Activated CD4-positive, alpha-beta T cell treated with anti-CD3 and anti-CD28 coated beads, Interleukin-2, amount 10 ng/mL, durations not matched to agents 7 days and 5 days (primary cell): ENCODE measurements at regions not wholly inside any gene's neighbourhood (a gene's known extent, or its start where the extent isn't known, plus 50 kb on each side); places are given as distances from the start of the nearest gene placed in this dataset.

Source experiments
- CTCF ChIA-PET: fragments of 350-600 bp; sonication (Branson Sonifier 250); formaldehyde crosslinking; loops from one replicate; lab custom pipeline; 2021; ENCODE audit warnings: antibody characterized with exemption; lab: Charles Lee
- POLR2A ChIA-PET: fragments of 350-600 bp; sonication (Branson Sonifier 250); formaldehyde crosslinking; loops from one replicate; lab custom pipeline; 2021; ENCODE audit warnings: antibody characterized with exemption; lab: Charles Lee
- DNase-seq: peaks from one replicate; pipeline ENCODE4 v3.0.0-alpha.2; 2020
- H3K27ac Mint-ChIP-seq: one replicate; pipeline ENCODE4 v1.8.0; 2021; ENCODE audit warnings: mild to moderate bottlenecking, moderate library complexity, mixed read lengths
- H3K27me3 Mint-ChIP-seq: one replicate; pipeline ENCODE4 v1.8.0; 2021; ENCODE audit warnings: mixed read lengths
- H3K36me3 Mint-ChIP-seq: one replicate; pipeline ENCODE4 v1.8.0; 2021; ENCODE audit warnings: low read depth, mixed read lengths
- H3K4me1 Mint-ChIP-seq: one replicate; pipeline ENCODE4 v1.8.0; 2021; ENCODE audit warnings: mixed read lengths
- H3K4me3 Mint-ChIP-seq: one replicate; pipeline ENCODE4 v1.8.0; 2021; ENCODE audit warnings: mild to moderate bottlenecking, moderate library complexity, mixed read lengths
- H3K9me3 Mint-ChIP-seq: one replicate; pipeline ENCODE4 v1.8.0; 2021; ENCODE audit warnings: mixed read lengths

DNA sequence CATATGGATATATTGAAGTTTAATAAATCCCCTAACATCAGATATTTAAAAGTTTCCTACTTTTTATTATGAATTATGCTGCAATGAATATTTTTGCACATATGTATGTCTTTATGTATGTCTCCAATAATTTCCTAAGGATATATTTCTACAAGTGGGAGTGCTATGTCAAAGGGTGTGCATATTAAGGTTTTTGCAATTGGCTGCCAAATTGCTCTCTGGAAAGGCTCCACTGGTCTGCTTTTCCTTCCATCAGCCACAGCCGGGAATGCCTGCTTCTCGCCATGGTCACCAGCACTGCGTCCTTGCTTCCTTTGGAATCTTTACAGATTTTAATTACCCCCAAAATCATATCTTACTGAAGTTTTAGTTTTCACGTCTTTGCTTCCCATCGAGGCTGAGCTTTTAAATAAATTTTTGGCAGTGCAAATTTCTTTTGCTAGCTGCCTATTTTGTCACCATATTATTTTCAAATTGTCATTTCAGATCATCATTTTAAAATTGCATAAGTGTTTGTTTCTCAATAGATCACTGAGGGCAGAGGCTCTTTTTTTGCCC is 221.7 kb downstream of the SNX19 start:
- no peak for DNase-seq
- no peaks in the 10 kb centered on the region for H3K9me3 Mint-ChIP-seq
- no peak overlapping the region for H3K4me3 Mint-ChIP-seq

DNA sequence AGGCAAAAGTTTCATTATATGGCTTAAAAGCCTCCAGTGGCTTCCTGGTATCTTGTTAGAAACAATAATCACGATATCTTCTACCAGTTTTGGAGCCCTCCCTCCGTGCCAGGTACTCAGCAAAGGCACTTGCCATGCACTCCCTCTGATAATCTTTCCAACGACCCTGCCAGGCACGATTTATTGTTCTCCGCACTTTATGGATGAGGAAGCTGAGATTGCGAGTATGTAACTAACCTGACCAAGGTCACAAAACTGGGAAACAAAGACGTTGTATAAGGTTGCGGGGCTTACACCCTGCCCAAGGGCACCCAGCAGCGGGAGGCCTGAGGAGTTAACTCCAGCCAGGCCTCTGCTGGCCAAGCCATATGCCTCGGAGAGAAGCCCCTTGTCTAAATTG is 218.1 kb downstream of the SNX19 start:
- Mint-ChIP-seq H3K36me3 (no peaks in the 10 kb centered on the region), H3K27ac (no peak overlapping the region), H3K4me1 (no peaks in the 10 kb centered on the region), H3K4me3 (no peak overlapping the region), H3K27me3 (no peaks in the 10 kb centered on the region), H3K9me3 (no peaks in the 10 kb centered on the region)
- ChIA-PET POLR2A (no interaction called here), CTCF (no interaction called here)
- no peak for DNase-seq

More for the DNA sequence above, 221.7 kb downstream of the SNX19 start:
- Mint-ChIP-seq H3K4me1 (no peaks in the 10 kb centered on the region), H3K27ac (no peak overlapping the region), H3K36me3 (no peaks in the 10 kb centered on the region), H3K27me3 (no peaks in the 10 kb centered on the region)
- ChIA-PET POLR2A (no interaction called here), CTCF (no interaction called here)

DNA sequence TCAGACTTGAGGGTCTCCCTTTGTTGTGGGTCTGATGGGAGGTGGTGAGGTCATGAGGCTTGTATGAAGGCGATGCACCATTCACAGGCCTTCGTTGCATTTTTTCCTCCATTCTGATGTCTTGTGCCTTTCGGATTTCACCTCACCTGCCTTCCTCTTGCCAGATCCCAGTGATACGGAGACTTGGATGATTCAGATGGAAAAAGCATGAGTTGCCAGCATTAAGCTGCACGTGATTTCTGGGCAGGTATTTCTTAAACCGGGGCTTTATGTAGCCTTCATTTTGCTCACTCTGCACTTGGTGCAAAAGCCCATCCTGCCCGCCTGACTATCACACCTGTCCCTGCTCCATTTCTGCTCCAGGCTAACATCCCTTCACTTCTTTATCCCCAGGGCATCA is 216.7 kb downstream of the SNX19 start:
- CTCF ChIA-PET, result no interaction called here
- DNase-seq, result no peak
- POLR2A ChIA-PET, result no interaction called here
- Mint-ChIP-seq H3K4me3 (no peak overlapping the region), H3K36me3 (no peaks in the 10 kb centered on the region), H3K9me3 (no peaks in the 10 kb centered on the region), H3K4me1 (no peaks in the 10 kb centered on the region), H3K27ac (no peak overlapping the region), H3K27me3 (no peaks in the 10 kb centered on the region)

DNA sequence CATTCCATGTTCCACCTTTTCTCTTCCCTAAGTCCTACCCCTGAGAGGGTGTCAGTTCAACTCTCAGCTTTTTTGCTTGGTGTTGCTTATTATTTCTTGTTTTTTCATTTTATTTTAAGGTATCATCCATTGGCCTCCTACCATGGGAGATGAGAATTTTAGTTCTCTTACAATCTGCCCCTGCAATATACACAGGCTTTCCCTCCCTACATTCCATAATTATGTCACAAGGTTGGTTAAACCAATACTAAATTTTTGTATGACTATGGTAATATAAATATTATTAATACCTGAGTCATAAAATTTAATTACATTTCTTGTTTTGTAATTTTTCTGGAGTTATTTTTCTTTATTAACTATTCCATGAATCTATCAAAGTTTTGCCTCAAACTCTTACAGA is 216.2 kb downstream of the SNX19 start:
- Mint-ChIP-seq H3K4me3 (no peak overlapping the region), H3K9me3 (no peaks in the 10 kb centered on the region), H3K27me3 (no peaks in the 10 kb centered on the region), H3K4me1 (no peaks in the 10 kb centered on the region), H3K27ac (no peak overlapping the region), H3K36me3 (no peaks in the 10 kb centered on the region)
- ChIA-PET CTCF (no interaction called here), POLR2A (no interaction called here)
- no peak for DNase-seq

DNA sequence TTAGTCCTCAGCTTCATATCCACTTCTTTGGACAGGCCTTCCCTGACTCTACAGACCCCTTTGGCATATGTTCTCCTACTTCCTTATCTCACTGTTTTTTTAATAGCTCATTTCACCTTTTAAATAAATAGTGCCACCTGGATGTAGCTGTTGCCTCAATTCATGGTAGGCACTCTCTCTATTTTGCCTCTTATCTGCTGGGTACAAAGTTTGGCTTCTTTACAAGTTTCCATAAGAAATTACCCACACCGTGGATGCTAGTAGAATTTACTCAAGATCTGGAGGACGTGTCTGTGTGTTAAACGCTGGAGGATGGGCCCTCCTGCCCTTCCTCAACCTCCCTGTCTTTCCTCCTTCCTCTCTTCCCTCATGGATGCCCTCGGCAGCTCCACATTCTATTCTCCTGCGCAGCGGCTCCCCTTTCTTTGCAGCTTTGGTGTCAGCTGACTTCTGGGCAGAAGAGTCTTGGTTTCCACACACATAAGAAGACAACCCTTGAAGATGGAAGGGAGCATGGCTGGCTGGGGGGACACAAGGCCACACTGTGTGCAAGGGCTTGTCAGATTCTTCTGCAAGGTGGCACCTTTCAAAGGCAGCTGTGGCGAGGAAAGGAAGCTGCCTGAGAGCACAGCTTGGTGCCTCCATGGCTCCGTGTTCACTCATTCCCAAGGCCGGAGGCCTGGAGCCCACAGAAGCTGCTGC is 212.6 kb downstream of the SNX19 start:
- CTCF ChIA-PET, result no interaction called here
- no peaks in the 10 kb centered on the region for H3K36me3 Mint-ChIP-seq
- H3K9me3 Mint-ChIP-seq, result no peaks in the 10 kb centered on the region
- no peak overlapping the region for H3K4me3 Mint-ChIP-seq
- no peak overlapping the region for H3K27ac Mint-ChIP-seq
- no peak for DNase-seq
- H3K4me1 Mint-ChIP-seq, result no peaks in the 10 kb centered on the region
- H3K27me3 Mint-ChIP-seq, result no peaks in the 10 kb centered on the region
- POLR2A ChIA-PET, result no interaction called here

DNA sequence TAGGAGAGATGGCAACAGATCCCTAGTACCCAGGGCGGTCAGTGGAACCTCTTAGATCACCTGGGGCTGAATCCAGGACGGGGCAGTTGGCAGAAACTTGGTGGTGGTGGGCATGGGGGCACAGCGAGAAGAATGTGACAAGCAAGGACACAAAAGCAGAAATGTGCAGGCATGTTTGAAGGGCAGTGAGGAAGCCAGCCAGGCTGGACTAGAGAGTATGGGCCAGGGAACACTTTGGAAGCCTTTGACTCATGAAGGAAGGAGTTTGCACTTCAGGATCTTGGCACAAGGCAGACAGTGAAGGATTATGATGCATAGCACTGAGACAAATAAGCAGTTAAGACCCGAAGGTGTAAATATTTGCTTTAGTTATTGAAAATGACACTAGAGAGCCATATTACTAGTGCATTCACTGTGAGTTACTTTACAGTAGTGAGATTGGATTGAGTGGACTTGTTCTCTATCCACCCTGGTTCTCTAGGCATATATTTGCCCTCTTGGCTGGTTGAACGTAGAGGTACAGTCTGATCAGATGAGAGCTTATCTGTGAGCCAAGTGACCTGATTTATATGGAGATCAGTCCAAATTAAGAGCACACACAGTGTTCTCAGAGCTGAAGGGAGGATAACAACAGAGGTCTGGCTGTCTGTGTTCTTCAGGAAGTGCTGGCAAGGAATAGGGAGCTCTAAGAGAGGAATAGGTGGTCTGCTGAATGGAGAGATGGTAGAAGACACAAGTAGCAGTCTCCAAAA is 210.4 kb downstream of the SNX19 start:
- Mint-ChIP-seq H3K4me1 (no peaks in the 10 kb centered on the region), H3K4me3 (no peak overlapping the region)

DNA sequence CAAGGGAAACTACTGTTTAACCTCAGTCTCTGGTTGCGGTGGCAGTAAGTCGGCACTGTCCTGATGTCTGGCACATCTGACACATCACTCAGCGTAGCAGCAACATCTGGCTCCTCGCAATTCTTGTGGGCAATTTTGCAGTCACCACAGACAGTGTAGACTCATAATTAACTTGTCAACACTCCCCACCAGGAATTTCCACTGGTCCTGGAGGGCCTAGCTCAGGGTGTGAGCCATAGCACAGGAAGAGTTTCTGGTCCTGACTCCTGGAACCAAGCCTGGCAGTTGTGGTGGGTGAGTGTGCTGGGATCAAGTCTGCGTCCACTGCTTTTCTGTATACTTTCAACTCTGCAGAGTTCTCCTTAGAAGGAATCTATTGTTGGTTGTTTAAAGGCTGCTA is 209.7 kb downstream of the SNX19 start:
- H3K27ac Mint-ChIP-seq, result no peak overlapping the region
- H3K4me3 Mint-ChIP-seq, result no peak overlapping the region
- CTCF ChIA-PET, result interaction anchor here (0.7 kb wide), 1 partner anchor 280 kb away, joined by 6 read pairs; no protein-coding TSS in a partner anchor
- H3K9me3 Mint-ChIP-seq, result no peaks in the 10 kb centered on the region
- no peaks in the 10 kb centered on the region for H3K27me3 Mint-ChIP-seq
- no peaks in the 10 kb centered on the region for H3K4me1 Mint-ChIP-seq
- POLR2A ChIA-PET, result no interaction called here
- no peaks in the 10 kb centered on the region for H3K36me3 Mint-ChIP-seq
- no peak for DNase-seq

More for the DNA sequence above, 210.4 kb downstream of the SNX19 start:
- H3K9me3 Mint-ChIP-seq, result no peaks in the 10 kb centered on the region
- no peak for DNase-seq
- ChIA-PET CTCF (interaction anchor here (0.7 kb wide), 1 partner anchor 279 kb away, joined by 6 read pairs; no protein-coding TSS in a partner anchor), POLR2A (no interaction called here)
- H3K27me3 Mint-ChIP-seq, result no peaks in the 10 kb centered on the region
- no peak overlapping the region for H3K27ac Mint-ChIP-seq
- H3K36me3 Mint-ChIP-seq, result no peaks in the 10 kb centered on the region

DNA sequence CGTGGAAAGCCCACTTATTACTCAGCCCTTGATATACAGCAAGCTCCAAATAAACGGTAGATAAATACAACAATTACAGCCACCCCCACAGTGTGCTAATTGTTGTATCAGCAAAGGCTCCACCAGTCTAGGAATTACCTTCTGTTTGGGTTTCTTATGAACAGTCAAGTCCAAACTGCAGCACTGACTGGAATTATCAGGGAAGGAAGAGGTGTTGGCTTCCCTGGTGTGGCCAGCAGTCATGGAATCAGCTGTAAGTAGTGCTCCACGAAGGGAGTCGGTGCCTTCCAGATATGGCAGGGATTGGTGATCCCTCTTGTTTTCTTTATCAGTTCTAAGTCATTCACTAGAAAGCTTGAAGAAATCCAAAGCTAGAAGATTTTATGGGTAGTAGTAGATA is 209.1 kb downstream of the SNX19 start:
- no peak overlapping the region for H3K27ac Mint-ChIP-seq
- H3K4me3 Mint-ChIP-seq, result no peak overlapping the region
- no peaks in the 10 kb centered on the region for H3K9me3 Mint-ChIP-seq
- CTCF ChIA-PET, result interaction anchor here (1.2 kb wide), 1 partner anchor 11 kb away, joined by 4 read pairs; no protein-coding TSS in a partner anchor
- no peaks in the 10 kb centered on the region for H3K27me3 Mint-ChIP-seq
- H3K4me1 Mint-ChIP-seq, result no peaks in the 10 kb centered on the region
- no peak for DNase-seq
- POLR2A ChIA-PET, result no interaction called here
- H3K36me3 Mint-ChIP-seq, result no peaks in the 10 kb centered on the region

DNA sequence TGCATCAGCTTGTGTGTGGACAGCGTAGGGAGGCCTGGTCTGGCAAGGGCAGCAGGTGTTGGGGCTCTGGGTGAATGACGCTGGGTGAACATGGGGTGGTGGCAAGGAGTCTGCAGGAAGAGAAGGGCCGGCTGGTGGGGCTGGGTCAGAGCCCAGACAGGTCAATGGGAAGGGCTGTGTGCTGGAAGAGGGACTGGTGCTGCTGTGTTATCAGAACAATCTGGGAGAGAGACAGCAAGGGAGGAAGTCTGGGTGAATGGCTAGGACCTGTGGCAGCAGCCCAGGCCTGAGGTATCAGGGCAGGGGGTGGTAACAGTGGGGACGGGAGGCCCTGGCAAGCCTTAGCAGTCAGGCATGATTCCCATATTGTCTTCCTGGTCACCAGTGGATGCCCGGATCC is 206.7 kb downstream of the SNX19 start:
- no peak overlapping the region for H3K27ac Mint-ChIP-seq
- no peaks in the 10 kb centered on the region for H3K27me3 Mint-ChIP-seq
- H3K4me1 Mint-ChIP-seq, result no peaks in the 10 kb centered on the region
- ChIA-PET CTCF (no interaction called here), POLR2A (no interaction called here)
- no peaks in the 10 kb centered on the region for H3K9me3 Mint-ChIP-seq
- no peak for DNase-seq
- H3K36me3 Mint-ChIP-seq, result no peaks in the 10 kb centered on the region
- no peak overlapping the region for H3K4me3 Mint-ChIP-seq

DNA sequence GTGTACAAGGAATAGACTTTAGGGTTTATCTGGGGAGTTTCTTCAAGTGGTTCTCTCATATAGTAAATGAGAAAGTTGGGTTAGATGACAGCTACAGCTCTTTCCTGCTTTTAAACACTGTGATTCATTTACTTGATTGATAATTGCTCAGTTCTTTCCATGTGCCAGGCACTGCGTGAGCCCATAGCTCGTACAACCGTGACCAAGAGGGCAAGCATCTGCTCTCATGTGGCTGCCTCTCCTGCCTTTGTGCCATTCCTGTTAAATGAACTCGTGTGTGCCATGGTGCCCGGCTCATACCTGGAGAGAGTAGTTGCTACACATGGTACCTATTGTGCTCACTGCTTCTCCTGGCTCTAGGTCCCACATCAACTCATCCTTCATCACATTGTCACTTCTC is 206.3 kb downstream of the SNX19 start:
- DNase-seq, result no peak
- H3K36me3 Mint-ChIP-seq, result no peaks in the 10 kb centered on the region
- no peak overlapping the region for H3K27ac Mint-ChIP-seq
- ChIA-PET POLR2A (no interaction called here), CTCF (interaction anchor here (0.8 kb wide), 1 partner anchor 18 kb away, joined by 3 read pairs; no protein-coding TSS in a partner anchor)
- H3K4me3 Mint-ChIP-seq, result no peak overlapping the region
- no peaks in the 10 kb centered on the region for H3K9me3 Mint-ChIP-seq
- no peaks in the 10 kb centered on the region for H3K4me1 Mint-ChIP-seq
- H3K27me3 Mint-ChIP-seq, result no peaks in the 10 kb centered on the region

DNA sequence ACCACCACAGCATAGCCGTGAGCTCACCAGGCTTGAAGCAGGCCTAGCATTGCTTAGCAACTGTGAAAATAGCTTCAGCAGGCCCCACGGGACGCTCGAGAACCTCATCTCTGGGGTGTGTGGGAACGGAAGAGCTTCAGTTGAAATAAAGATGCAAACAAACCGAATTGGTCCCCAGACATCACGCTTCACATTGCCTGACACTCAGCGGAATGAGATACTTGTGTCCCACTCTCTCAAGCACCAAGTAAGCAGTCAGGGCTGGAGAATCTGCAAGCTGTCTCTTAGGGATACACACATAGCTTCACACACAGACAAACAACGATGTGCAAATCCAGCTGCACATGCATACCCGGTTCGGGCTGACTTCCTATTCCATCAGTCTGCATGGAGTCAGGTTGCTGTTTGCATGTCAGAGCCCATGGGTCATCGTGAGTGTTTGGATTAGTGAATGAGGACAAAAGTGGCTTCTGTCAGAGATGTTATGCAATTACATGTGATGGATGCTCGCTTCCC is 205.7 kb downstream of the SNX19 start:
- Mint-ChIP-seq H3K4me1 (no peaks in the 10 kb centered on the region), H3K27me3 (no peaks in the 10 kb centered on the region), H3K27ac (no peak overlapping the region), H3K9me3 (no peaks in the 10 kb centered on the region), H3K4me3 (no peak overlapping the region), H3K36me3 (no peaks in the 10 kb centered on the region)
- CTCF ChIA-PET, result interaction anchor here (0.8 kb wide), 1 partner anchor 18 kb away, joined by 3 read pairs; no protein-coding TSS in a partner anchor
- POLR2A ChIA-PET, result no interaction called here
- no peak for DNase-seq

DNA sequence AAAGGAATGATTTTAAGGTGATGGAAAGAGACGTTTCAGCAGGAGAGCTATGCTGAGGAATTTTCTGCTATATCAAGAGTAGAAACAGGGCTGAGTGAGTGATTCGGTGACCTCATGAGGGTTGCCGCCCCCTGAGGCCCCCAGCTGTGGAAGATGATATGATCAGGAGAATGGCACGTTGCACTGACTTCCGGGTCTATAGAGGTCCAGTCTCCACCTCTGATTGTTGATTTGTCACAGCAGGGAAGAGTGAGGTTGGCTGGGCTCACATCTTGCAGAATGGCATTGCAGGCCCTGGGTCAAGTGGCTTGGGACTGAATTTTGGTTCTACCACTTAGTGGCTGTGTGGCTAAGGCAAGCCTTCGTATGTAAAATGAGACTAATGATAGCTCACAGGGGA is 205.1 kb downstream of the SNX19 start:
- H3K36me3 Mint-ChIP-seq, result no peaks in the 10 kb centered on the region
- H3K4me1 Mint-ChIP-seq, result no peaks in the 10 kb centered on the region
- H3K27me3 Mint-ChIP-seq, result no peaks in the 10 kb centered on the region
- no peak overlapping the region for H3K27ac Mint-ChIP-seq
- H3K4me3 Mint-ChIP-seq, result no peak overlapping the region
- DNase-seq, result no peak
- CTCF ChIA-PET, result no interaction called here
- H3K9me3 Mint-ChIP-seq, result no peaks in the 10 kb centered on the region
- POLR2A ChIA-PET, result no interaction called here

DNA sequence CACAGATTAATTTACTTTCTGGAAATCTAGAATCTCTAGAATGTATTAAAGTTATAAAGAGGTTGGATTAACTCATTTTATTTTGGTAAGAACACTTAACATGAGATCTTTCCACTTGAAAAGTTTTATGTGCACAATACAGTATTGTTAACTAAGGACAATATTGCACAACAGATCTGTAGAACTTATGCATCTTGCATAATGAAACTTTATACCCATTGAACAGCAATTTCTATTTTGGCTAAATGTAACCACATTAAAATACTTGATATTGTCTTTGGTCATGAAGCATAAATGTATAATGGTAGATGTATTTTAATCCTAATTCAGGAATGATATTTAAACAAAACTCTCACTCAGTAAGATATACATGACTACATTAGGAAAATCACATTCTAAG is 203.8 kb downstream of the SNX19 start:
- POLR2A ChIA-PET, result no interaction called here

More for the DNA sequence above, 203.8 kb downstream of the SNX19 start:
- CTCF ChIA-PET, result no interaction called here
- no peak for DNase-seq
- Mint-ChIP-seq H3K27ac (no peak overlapping the region), H3K27me3 (no peaks in the 10 kb centered on the region), H3K9me3 (no peaks in the 10 kb centered on the region), H3K4me1 (no peaks in the 10 kb centered on the region), H3K36me3 (no peaks in the 10 kb centered on the region), H3K4me3 (no peak overlapping the region)
